Dermis microvascular lymphatic vessel endothelial cell (primary cell): ENCODE measurements at regions not wholly inside any gene's neighbourhood (a gene's known extent, or its start where the extent isn't known, plus 50 kb on each side); places are given as distances from the start of the nearest gene placed in this dataset.
A peak's percentile ranks its signal among the peaks of the same experiment; 100 is the strongest.
"Not testable (repeated sequence)": the region's sequence is repeated elsewhere in the genome, so short reads cannot be mapped to it uniquely, and the experiment has no call there.

ENCODE experiments used
- DNase-seq, 2 donors: peaks; one replicate each; pipeline versions ENCODE4 v3.0.0 to v3.0.0-alpha.2; 2010; ENCODE audit warnings: low read depth in 2 of 2

GRCh38 chr17:63075969-63076368, 109.9 kb downstream of the TANC2 start:
- DNase-seq = no peak

GRCh38 chr17:63078707-63079106, 112.7 kb downstream of the TANC2 start:
- no peak for DNase-seq

GRCh38 chr17:63082273-63082861, 116.3 kb downstream of the TANC2 start:
- DNase-seq = peak; percentile 30 to 58

GRCh38 chr17:63082952-63083351, 116.9 kb downstream of the TANC2 start:
- DNase-seq = peak in 1 of 2 donors; percentile 23

- DNase-seq = no peak
Measured at GRCh38 chr17:63086483-63087185, 120.6 kb downstream of the TANC2 start.

GRCh38 chr17:63090358-63091114, 124.5 kb downstream of the TANC2 start:
- not testable (repeated sequence) for DNase-seq

- not testable (repeated sequence) for DNase-seq
Measured at GRCh38 chr17:63091909-63092308, 125.9 kb downstream of the TANC2 start.

GRCh38 chr17:63094631-63095030, 128.6 kb downstream of the TANC2 start:
- DNase-seq = no peak

- no peak for DNase-seq
Measured at GRCh38 chr17:63095459-63095858, 129.4 kb downstream of the TANC2 start.

- no peak for DNase-seq
Measured at GRCh38 chr17:63095879-63096278, 129.8 kb downstream of the TANC2 start.

GRCh38 chr17:63096426-63096825, 130.4 kb downstream of the TANC2 start:
- DNase-seq = no peak

GRCh38 chr17:63099425-63099824, 133.4 kb downstream of the TANC2 start:
- peak in 1 of 2 donors; percentile 20 for DNase-seq

GRCh38 chr17:63102034-63102433, 136.0 kb downstream of the TANC2 start:
- no peak for DNase-seq

GRCh38 chr17:63106050-63106449, 140.0 kb downstream of the TANC2 start:
- DNase-seq = no peak

- DNase-seq = no peak
Measured at GRCh38 chr17:63109661-63110060, 143.6 kb downstream of the TANC2 start.

- peak in 1 of 2 donors; percentile 27 for DNase-seq
Measured at GRCh38 chr17:63113167-63113566, 147.1 kb downstream of the TANC2 start.

GRCh38 chr17:63116228-63116627, 150.2 kb downstream of the TANC2 start:
- no peak for DNase-seq

- peak in 1 of 2 donors; percentile 18 for DNase-seq
Measured at GRCh38 chr17:63116967-63117830, 151.2 kb downstream of the TANC2 start.

GRCh38 chr17:63120406-63120805, 154.4 kb downstream of the TANC2 start:
- DNase-seq = no peak

- no peak for DNase-seq
Measured at GRCh38 chr17:63124536-63124935, 158.5 kb downstream of the TANC2 start.

GRCh38 chr17:63124958-63125357, 158.9 kb downstream of the TANC2 start:
- DNase-seq = no peak

GRCh38 chr17:63125987-63126386, 160.0 kb downstream of the TANC2 start:
- no peak for DNase-seq
